GM18520 (cell line): ENCODE measurements at regions not wholly inside any gene's neighbourhood (a gene's known extent, or its start where the extent isn't known, plus 50 kb on each side); places are given as distances from the start of the nearest gene placed in this dataset.

Experiments
- ATAC-seq: cut with Tn5 transposase; IDR thresholded peaks from one replicate; pipeline ENCODE4 v1.9.1; 2021; ENCODE audit not compliant: unreplicated experiment

GRCh38 chr20:41798930-41799502 is 180.8 kb upstream of the CHD6 start:
- ATAC-seq = no peak

GRCh38 chr20:41786158-41786557 is 168.0 kb upstream of the CHD6 start:
- no peak for ATAC-seq

GRCh38 chr20:41784209-41784958 is 166.2 kb upstream of the CHD6 start:
- ATAC-seq = no peak

- ATAC-seq = no peak
Measured at GRCh38 chr20:41783423-41784208, 165.4 kb upstream of the CHD6 start.

- ATAC-seq = no peak
Measured at GRCh38 chr20:41782730-41783406, 164.7 kb upstream of the CHD6 start.

DNA sequence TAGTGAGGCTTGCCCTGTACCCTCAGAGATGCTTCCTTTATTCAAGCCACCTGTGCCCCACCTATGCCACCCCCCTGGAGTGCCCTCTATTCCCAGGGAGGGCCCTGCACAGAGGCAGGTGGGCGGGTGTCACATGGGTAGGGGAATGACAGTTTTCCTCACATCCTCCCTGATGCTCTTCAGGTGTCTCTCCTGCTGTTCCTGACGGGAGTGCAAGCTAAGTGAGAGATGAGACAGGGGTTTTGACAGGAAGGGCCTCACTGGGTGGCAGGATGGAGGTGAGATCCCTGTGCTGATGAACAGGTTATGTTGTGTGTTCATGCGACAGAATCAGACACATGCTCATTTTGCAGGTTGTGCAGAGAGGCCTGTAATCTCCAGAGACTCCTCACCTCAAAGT is 164.1 kb upstream of the CHD6 start:
- ATAC-seq = no peak

GRCh38 chr20:41776421-41776820 is 158.2 kb upstream of the CHD6 start:
- no peak for ATAC-seq

GRCh38 chr20:41774291-41774690 is 156.1 kb upstream of the CHD6 start:
- no peak for ATAC-seq

GRCh38 chr20:41770965-41771364 is 152.8 kb upstream of the CHD6 start:
- ATAC-seq = no peak

- ATAC-seq = no peak
Measured at GRCh38 chr20:41770427-41770826, 152.2 kb upstream of the CHD6 start.

DNA sequence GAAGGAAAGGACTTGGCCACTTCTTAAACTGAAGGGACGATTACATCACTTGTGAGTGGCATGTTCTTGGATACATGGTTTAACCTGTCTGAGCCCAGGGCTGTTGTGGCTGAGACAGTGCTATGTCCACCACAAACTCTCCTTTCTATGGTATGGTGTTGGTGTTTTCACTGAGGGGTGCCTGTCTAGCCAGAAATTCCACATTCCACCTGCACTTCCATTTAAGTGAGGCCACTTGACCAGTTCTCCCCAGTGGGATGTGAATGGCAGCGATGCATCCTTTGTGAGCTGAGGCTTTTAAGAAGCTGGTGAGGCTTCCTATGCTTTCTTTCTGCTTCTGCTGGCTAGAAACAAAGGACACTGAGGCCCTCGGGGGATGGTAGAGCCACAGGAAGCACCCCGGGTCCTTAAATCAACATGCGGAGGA is 151.4 kb upstream of the CHD6 start:
- ATAC-seq = no peak

- no peak for ATAC-seq
Measured at GRCh38 chr20:41750137-41750536, 132.0 kb upstream of the CHD6 start.

- ATAC-seq = no peak
Measured at GRCh38 chr20:41748756-41749582, 130.8 kb upstream of the CHD6 start.

GRCh38 chr20:41748051-41748450 is 129.9 kb upstream of the CHD6 start:
- ATAC-seq = no peak

- ATAC-seq = no peak
Measured at GRCh38 chr20:41747226-41747625, 129.0 kb upstream of the CHD6 start.

DNA sequence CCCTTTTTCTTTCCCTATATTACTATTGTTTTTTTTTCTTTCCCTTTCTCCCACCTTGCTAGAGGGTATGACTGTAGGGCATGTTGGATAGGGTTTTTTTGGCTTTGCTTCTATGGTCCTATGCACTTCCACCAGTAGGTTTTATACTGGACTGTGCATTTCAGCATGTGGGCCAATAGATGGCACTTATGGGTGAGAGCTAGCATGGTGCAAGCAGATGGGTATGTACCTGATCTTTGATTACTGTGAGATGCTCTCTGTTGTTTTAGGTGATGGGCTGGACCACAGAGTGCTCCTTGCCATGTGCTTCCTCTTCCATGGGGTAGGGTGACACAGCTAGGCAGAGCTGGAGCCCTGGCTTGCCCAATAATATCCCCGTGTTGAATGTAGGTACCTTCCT is 128.5 kb upstream of the CHD6 start:
- no peak for ATAC-seq

GRCh38 chr20:41738604-41739206 is 120.5 kb upstream of the CHD6 start:
- ATAC-seq = no peak

DNA sequence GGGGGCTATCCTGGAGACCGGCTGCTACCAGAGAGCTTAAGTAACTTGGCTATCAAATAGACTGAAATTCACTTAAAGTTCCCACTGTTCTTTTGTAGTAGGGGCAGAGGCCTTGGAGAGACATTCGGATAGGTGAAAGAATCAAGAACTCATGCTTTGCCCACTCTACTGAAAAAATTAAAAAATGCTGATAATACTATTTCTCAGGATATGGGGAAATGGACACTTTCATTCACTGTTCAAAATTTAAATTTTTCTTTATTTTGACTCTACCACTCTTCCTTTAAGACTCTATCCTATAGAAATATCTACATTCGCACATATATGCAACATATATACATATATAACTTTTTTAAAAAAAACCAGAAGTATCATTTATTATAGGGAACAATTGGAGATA is 117.8 kb upstream of the CHD6 start:
- no peak for ATAC-seq

- ATAC-seq = no peak
Measured at GRCh38 chr20:41734506-41734945, 116.3 kb upstream of the CHD6 start.

- no peak for ATAC-seq
Measured at GRCh38 chr20:41733151-41733550, 115.0 kb upstream of the CHD6 start.
